Activated CD8-positive, alpha-beta T cell treated with anti-CD3 and anti-CD28 coated beads for 36 hours (primary cell): ENCODE measurements at regions not wholly inside any gene's neighbourhood (a gene's known extent, or its start where the extent isn't known, plus 50 kb on each side); places are given as distances from the start of the nearest gene placed in this dataset.

ENCODE experiments used
- ATAC-seq: fragments of 200-7000 bp; cut with Tn5 transposase; one replicate; pipeline ENCODE4 v1.10.0; 2021; ENCODE audit warnings: mild to moderate bottlenecking, moderate library complexity
- CTCF ChIA-PET: fragments of 350-600 bp; sonication (Branson Sonifier 250); formaldehyde crosslinking; loops from one replicate; lab custom pipeline; 2021; ENCODE audit warnings: antibody characterized with exemption; lab: Charles Lee
- POLR2A ChIA-PET: fragments of 350-600 bp; sonication (Branson Sonifier 250); formaldehyde crosslinking; loops from one replicate; lab custom pipeline; 2021; ENCODE audit warnings: antibody characterized with exemption; lab: Charles Lee
- DNase-seq: peaks from one replicate; pipeline ENCODE4 v3.0.0-alpha.2; 2020
- H3K27ac Mint-ChIP-seq: one replicate; pipeline ENCODE4 v1.8.0; 2021; ENCODE audit warnings: mild to moderate bottlenecking, mixed read lengths
- H3K27me3 Mint-ChIP-seq: one replicate; pipeline ENCODE4 v1.8.0; 2021; ENCODE audit warnings: mixed read lengths
- H3K36me3 Mint-ChIP-seq: one replicate; pipeline ENCODE4 v1.8.0; 2021; ENCODE audit warnings: low read depth, mixed read lengths
- H3K4me1 Mint-ChIP-seq: one replicate; pipeline ENCODE4 v1.8.0; 2021; ENCODE audit warnings: low read depth, mixed read lengths
- H3K4me3 Mint-ChIP-seq: one replicate; pipeline ENCODE4 v1.8.0; 2021; ENCODE audit warnings: mild to moderate bottlenecking, moderate library complexity, mixed read lengths
- H3K9me3 Mint-ChIP-seq: one replicate; pipeline ENCODE4 v1.8.0; 2021; ENCODE audit warnings: mixed read lengths
- intact Hi-C: fragments of 100-400 bp; cut with micrococcal nuclease; formaldehyde crosslinking; loops from one replicate; pipeline ENCODE4 v1.10.0; 2022
- TF ChIP-seq, protein P1 (sequence below): fragments of 200-600 bp; IDR thresholded peaks from one replicate; pipeline ENCODE4 v1.8.0; 2022; ENCODE audit warnings: antibody characterized with exemption, mild to moderate bottlenecking

DNA sequence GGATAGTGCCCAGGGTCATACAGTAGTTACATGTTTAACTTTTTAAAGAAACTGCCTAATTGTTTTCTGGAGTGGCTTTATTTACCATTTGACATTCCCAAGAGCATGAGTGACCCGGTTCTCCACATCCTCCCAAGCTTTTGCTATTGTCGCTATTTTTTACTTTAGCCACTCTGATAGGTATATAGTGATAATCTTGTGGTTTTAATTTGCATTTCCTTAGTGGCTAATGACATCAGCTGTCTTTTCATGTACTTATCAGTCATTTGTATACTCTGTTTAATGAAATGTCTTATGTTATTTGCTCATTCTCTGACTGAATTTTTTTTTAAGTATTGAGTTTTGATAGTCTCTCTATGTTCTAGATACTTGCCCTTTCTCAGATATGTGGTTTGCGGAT is 109.7 kb upstream of the HS6ST1 start:
- no peak overlapping the region for H3K27ac Mint-ChIP-seq
- DNase-seq (no peak), ATAC-seq (no peak)
- TF ChIP-seq, protein P1, sequence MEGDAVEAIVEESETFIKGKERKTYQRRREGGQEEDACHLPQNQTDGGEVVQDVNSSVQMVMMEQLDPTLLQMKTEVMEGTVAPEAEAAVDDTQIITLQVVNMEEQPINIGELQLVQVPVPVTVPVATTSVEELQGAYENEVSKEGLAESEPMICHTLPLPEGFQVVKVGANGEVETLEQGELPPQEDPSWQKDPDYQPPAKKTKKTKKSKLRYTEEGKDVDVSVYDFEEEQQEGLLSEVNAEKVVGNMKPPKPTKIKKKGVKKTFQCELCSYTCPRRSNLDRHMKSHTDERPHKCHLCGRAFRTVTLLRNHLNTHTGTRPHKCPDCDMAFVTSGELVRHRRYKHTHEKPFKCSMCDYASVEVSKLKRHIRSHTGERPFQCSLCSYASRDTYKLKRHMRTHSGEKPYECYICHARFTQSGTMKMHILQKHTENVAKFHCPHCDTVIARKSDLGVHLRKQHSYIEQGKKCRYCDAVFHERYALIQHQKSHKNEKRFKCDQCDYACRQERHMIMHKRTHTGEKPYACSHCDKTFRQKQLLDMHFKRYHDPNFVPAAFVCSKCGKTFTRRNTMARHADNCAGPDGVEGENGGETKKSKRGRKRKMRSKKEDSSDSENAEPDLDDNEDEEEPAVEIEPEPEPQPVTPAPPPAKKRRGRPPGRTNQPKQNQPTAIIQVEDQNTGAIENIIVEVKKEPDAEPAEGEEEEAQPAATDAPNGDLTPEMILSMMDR: no peak
- peaks cover 6% of the 10 kb centered on the region for H3K9me3 Mint-ChIP-seq
- CTCF ChIA-PET: no interaction called here
- POLR2A ChIA-PET: no interaction called here
- intact Hi-C loops: no loop called here
- peaks cover 7% of the 10 kb centered on the region for H3K27me3 Mint-ChIP-seq
- no peaks in the 10 kb centered on the region for H3K4me1 Mint-ChIP-seq
- no peak overlapping the region for H3K4me3 Mint-ChIP-seq
- H3K36me3 Mint-ChIP-seq: no peaks in the 10 kb centered on the region

DNA sequence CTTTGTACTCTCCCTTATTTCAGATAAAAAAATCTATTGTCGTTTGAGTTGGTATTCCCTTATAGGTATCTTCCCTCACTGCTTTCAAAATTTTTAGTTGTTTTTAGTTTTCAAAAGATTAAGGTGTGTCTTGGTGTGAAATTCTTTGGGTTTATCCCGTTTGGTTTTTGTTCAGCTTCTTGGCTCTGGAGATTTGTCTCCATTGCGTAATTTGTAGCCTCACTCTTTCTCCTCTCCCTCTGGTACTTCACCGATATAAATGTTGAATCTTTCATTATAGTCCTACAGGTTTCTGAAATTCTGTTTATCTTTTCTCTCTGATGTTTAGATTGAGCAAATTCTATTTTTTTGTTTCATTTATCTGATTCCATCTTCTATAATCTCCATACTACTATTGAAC is 113.8 kb upstream of the HS6ST1 start:
- POLR2A ChIA-PET: no interaction called here
- H3K27me3 Mint-ChIP-seq: peaks cover 12% of the 10 kb centered on the region
- TF ChIP-seq, protein P1: no peak
- no peak overlapping the region for H3K4me3 Mint-ChIP-seq
- no peaks in the 10 kb centered on the region for H3K36me3 Mint-ChIP-seq
- intact Hi-C loops: no loop called here
- H3K9me3 Mint-ChIP-seq: peaks cover 6% of the 10 kb centered on the region
- no peak overlapping the region for H3K27ac Mint-ChIP-seq
- ATAC-seq (no peak), DNase-seq (no peak)
- CTCF ChIA-PET: no interaction called here
- H3K4me1 Mint-ChIP-seq: no peaks in the 10 kb centered on the region

DNA sequence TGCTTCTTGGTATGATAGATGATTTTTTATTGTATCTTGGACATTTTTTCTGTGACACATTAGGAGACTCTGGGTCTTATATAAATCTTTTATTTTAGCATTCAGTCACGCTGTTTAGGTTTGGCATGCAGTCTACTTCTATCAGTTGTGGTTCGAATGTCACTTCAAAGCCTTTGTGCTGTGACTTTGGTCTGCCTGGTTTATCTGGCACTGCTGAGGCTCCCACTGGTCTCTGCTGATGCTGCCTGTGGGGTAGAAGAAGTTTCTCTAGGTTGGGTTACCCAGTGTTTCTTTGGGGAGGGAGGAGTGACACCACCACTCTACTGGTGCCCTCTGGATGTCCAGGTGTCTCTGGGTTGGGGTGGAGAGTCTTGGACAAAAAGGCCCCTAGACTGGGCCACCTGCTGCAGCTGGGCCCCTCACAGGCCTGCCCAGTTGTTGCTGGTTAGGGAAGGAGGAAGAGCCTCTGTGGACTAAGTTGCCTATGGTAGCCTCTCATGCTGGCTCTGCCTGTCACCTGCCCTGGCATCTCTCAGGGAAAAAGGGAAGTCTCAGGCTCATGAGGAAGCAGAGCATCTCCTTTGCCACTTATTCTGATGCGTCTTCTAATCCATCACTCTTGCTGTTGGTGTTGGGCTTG is 115.4 kb upstream of the HS6ST1 start:
- DNase-seq (no peak), ATAC-seq (no peak)
- H3K4me1 Mint-ChIP-seq: no peaks in the 10 kb centered on the region
- no peaks in the 10 kb centered on the region for H3K36me3 Mint-ChIP-seq
- H3K9me3 Mint-ChIP-seq: peaks cover 6% of the 10 kb centered on the region
- CTCF ChIA-PET: interaction anchor here (0.7 kb wide), 1 partner anchor 10 kb away, joined by 4 read pairs; no protein-coding TSS in a partner anchor
- peaks cover 10% of the 10 kb centered on the region for H3K27me3 Mint-ChIP-seq
- intact Hi-C loops: no loop called here
- H3K27ac Mint-ChIP-seq: no peak overlapping the region
- POLR2A ChIA-PET: no interaction called here
- no peak overlapping the region for H3K4me3 Mint-ChIP-seq
- TF ChIP-seq, protein P1: no peak

DNA sequence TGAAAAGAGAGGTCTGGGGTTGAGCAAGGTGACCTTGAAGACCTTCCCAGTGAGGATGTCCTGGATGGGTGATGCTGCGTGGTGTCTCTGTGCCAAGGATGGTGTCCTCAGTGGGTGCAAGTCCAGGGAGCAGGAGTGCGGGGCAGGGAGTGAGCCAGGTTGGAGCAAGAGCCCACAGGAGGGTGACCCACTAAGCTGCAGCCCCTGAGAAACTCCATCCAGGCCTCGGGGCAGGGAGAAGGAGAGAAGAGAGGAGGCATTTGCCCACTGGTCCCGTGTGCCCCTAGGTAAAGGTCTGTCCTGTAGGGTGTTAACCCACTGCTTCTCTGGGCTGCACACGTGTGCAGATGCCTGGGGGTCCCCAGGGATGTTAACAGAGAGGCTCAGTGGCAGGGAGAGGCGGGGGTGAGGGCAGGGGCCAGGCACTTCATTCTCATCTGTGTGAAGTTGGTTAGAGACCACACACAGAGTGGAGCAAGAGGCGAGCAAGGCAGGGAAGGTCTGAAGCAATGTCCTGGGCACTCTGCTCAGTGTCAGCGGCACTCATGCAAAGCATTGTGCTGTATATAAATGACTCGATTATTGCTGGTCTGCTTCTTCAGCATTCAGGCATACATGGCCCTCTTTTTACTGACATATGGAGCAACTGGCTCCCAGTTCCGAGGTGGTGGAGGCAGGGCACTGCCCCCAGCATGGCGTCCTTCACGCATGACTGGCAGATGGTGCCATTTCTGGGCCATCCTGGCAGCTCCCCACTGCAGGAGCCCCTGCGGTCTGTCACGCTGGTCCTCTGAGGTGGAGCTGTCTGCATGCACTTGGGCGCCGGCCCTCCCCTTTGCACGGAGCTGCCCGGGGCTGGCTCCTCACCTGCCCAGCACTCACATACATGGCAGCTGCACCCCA is 117.2 kb upstream of the HS6ST1 start:
- TF ChIP-seq, protein P1: no peak
- no peak overlapping the region for H3K27ac Mint-ChIP-seq
- ATAC-seq (no peak), DNase-seq (no peak)
- POLR2A ChIA-PET: no interaction called here
- intact Hi-C loops: no loop called here
- no peaks in the 10 kb centered on the region for H3K36me3 Mint-ChIP-seq
- H3K4me3 Mint-ChIP-seq: no peak overlapping the region
- no peaks in the 10 kb centered on the region for H3K4me1 Mint-ChIP-seq
- no peaks in the 10 kb centered on the region for H3K9me3 Mint-ChIP-seq
- H3K27me3 Mint-ChIP-seq: peaks cover 10% of the 10 kb centered on the region
- CTCF ChIA-PET: no interaction called here
